Thyroid gland (tissue), 4 donors: ENCODE measurements at regions not wholly inside any gene's neighbourhood (a gene's known extent, or its start where the extent isn't known, plus 50 kb on each side); places are given as distances from the start of the nearest gene placed in this dataset.

Experiments used
- CTCF ChIP-seq, 6 experiments: fragments of 200-600 bp in 3 of 6; fragments of 450-650 bp in 3 of 6; sonication (generic) in 3 of 6; IDR thresholded peaks; one replicate each; pipeline ENCODE4 v1.5.1; 2016 to 2019; ENCODE audit warnings: antibody characterized with exemption in 6 of 6, mild to moderate bottlenecking in 2 of 6, inconsistent platforms in 1 of 6, moderate library complexity in 1 of 6
- POLR2A ChIP-seq, 2 donors: fragments of 450-650 bp; IDR thresholded peaks; one replicate each; pipeline ENCODE4 v1.6.1; 2017; ENCODE audit warnings: antibody characterized with exemption in 2 of 2, mild to moderate bottlenecking in 2 of 2, moderate library complexity in 1 of 2

GRCh38 chr6:123712831-123713230, 76.1 kb upstream of the TRDN start:
- TF ChIP-seq POLR2A (IDR thresholded peaks at IDR 0.05) = no peak
- TF ChIP-seq CTCF (IDR thresholded peaks at IDR 0.05) = no peak
